ENCODE measurements at regions not wholly inside any gene's neighbourhood (a gene's known extent, or its start where the extent isn't known, plus 50 kb on each side); places are given as distances from the start of the nearest gene placed in this dataset.

DNA sequence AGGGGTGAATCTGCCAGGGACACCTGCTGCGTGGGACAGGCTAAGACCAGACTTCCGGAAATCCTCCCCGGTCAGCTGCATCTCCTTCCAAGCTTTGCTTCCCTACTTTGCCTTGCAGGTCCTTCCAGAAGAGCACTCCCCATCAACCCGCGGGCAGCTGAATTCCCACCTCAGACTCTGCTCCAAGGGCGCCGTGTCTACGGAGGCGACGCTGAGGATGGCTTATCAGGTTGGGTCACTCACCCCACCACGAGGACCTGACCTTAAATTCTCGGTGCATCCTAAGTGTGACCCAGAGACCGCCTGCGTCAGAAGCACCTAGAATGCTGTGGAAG lies 78.9 kb upstream of the KMT2C start:
- TF ChIP-seq, protein P1, sequence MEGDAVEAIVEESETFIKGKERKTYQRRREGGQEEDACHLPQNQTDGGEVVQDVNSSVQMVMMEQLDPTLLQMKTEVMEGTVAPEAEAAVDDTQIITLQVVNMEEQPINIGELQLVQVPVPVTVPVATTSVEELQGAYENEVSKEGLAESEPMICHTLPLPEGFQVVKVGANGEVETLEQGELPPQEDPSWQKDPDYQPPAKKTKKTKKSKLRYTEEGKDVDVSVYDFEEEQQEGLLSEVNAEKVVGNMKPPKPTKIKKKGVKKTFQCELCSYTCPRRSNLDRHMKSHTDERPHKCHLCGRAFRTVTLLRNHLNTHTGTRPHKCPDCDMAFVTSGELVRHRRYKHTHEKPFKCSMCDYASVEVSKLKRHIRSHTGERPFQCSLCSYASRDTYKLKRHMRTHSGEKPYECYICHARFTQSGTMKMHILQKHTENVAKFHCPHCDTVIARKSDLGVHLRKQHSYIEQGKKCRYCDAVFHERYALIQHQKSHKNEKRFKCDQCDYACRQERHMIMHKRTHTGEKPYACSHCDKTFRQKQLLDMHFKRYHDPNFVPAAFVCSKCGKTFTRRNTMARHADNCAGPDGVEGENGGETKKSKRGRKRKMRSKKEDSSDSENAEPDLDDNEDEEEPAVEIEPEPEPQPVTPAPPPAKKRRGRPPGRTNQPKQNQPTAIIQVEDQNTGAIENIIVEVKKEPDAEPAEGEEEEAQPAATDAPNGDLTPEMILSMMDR (IDR thresholded peaks at IDR 0.05 in 8 of 11, conservative IDR thresholded peaks at IDR 0.05 in 3 of 11) = no peak
- no peak for TF ChIP-seq POLR2A (IDR thresholded peaks at IDR 0.05)

All from spleen (tissue), 7 donors.